ENCODE measurements at regions not wholly inside any gene's neighbourhood (a gene's known extent, or its start where the extent isn't known, plus 50 kb on each side); places are given as distances from the start of the nearest gene placed in this dataset.

- CTCF ChIA-PET, result interaction anchor here (0.8 kb wide), 1 partner anchor 22 kb away, joined by 3 read pairs; no protein-coding TSS in a partner anchor
- ATAC-seq (ENCODE audit: low read depth), result no peak
- POLR2A ChIA-PET (ENCODE audit: unreplicated experiment), result no interaction called here
Measured at GRCh38 chr14:22478670-22479069, 110.4 kb downstream of the DAD1 start.

More at GRCh38 chr14:22478670-22479069, 110.4 kb downstream of the DAD1 start:
- Histone ChIP-seq H3K4me3 (ENCODE audit: insufficient read depth, low read depth, low read length) (no peak overlapping the region), H3K79me1 (ENCODE audit: low read depth in 1 of 2, low read length in 2 of 2) (no peaks in the 10 kb centered on the region), H3K18ac (ENCODE audit: low read depth, low read length) (no peak overlapping the region), H3K9me3 (ENCODE audit: control insufficient read depth, insufficient read depth, low read length) (no peaks in the 10 kb centered on the region), H3K4ac (ENCODE audit: low read depth, low read length) (no peak overlapping the region), H3K27me3 (ENCODE audit: control insufficient read depth, insufficient read depth, low read length) (peaks cover 68% of the 10 kb centered on the region), H3K23ac (ENCODE audit: low read depth, low read length) (no peak overlapping the region), H3K9ac (ENCODE audit: low read depth, low read length) (no peak overlapping the region), H3K4me1 (ENCODE audit: control insufficient read depth, insufficient read depth, low read length) (no peaks in the 10 kb centered on the region), H4K8ac (ENCODE audit: low read depth in 2 of 2, low read length in 2 of 2) (no peak overlapping the region), H3K56ac (ENCODE audit: extremely low read depth, insufficient read depth, low read length) (no peak overlapping the region), H2BK15ac (ENCODE audit: low read depth, low read length) (no peak overlapping the region), H2BK20ac (ENCODE audit: low read depth, low read length) (no peak overlapping the region), H2BK120ac (ENCODE audit: low read depth, low read length) (no peak overlapping the region), H2AK9ac (replicated peaks; ENCODE audit: low read depth, low read length, poor library complexity) (no peak overlapping the region), H3K9me1 (ENCODE audit: insufficient read depth, low read length) (no peaks in the 10 kb centered on the region), H4K20me1 (ENCODE audit: insufficient read depth, low read length) (no peaks in the 10 kb centered on the region), H3K4me2 (ENCODE audit: low read depth, low read length) (no peak overlapping the region), H2AFZ (replicated peaks; ENCODE audit: low read length, poor library complexity) (no peak overlapping the region), H2AK5ac (ENCODE audit: low read depth, low read length) (no peak overlapping the region), H2BK5ac (ENCODE audit: low read depth, low read length, poor library complexity, severe bottlenecking) (no peak overlapping the region), H3K36me3 (ENCODE audit: control insufficient read depth, insufficient read depth, low read length) (no peaks in the 10 kb centered on the region), H4K91ac (ENCODE audit: insufficient read depth, low read depth, low read length) (no peak overlapping the region), H3K27ac (ENCODE audit: insufficient read depth, low read length) (no peak overlapping the region), H3K14ac (replicated peaks; ENCODE audit: low read depth, low read length) (no peak overlapping the region), H4K5ac (ENCODE audit: low read depth, low read length) (no peak overlapping the region)
- DNase-seq, result no peak
- TF ChIP-seq RAD21 (IDR thresholded peaks at IDR 0.05; ENCODE audit: low read length) (no peak), MAFK (IDR thresholded peaks at IDR 0.05; ENCODE audit: low read depth, low read length) (no peak), RFX5 (IDR thresholded peaks at IDR 0.05; ENCODE audit: low read depth, low read length) (no peak), MAZ (IDR thresholded peaks at IDR 0.05; ENCODE audit: borderline replicate concordance, low read depth, low read length) (no peak), CEBPB (IDR thresholded peaks at IDR 0.05; ENCODE audit: low read depth, low read length) (no peak), FOS (IDR thresholded peaks at IDR 0.05; ENCODE audit: low read depth, low read length) (no peak), BHLHE40 (IDR thresholded peaks at IDR 0.05; ENCODE audit: low read depth, low read length) (no peak), RCOR1 (IDR thresholded peaks at IDR 0.05; ENCODE audit: insufficient replicate concordance, low read length) (no peak), MXI1 (IDR thresholded peaks at IDR 0.05; ENCODE audit: borderline replicate concordance, low read depth, low read length) (no peak), CHD1 (IDR thresholded peaks at IDR 0.05; ENCODE audit: low read depth, low read length) (no peak), SMC3 (IDR thresholded peaks at IDR 0.05; ENCODE audit: low read depth, low read length) (no peak), NFE2L2 (IDR thresholded peaks at IDR 0.05; ENCODE audit: low read depth, low read length) (no peak)
- TF ChIP-seq, protein P1, sequence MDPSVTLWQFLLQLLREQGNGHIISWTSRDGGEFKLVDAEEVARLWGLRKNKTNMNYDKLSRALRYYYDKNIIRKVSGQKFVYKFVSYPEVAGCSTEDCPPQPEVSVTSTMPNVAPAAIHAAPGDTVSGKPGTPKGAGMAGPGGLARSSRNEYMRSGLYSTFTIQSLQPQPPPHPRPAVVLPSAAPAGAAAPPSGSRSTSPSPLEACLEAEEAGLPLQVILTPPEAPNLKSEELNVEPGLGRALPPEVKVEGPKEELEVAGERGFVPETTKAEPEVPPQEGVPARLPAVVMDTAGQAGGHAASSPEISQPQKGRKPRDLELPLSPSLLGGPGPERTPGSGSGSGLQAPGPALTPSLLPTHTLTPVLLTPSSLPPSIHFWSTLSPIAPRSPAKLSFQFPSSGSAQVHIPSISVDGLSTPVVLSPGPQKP (IDR thresholded peaks at IDR 0.05; ENCODE audit: borderline replicate concordance, low read depth, low read length), result no peak
- TF ChIP-seq, protein P2, sequence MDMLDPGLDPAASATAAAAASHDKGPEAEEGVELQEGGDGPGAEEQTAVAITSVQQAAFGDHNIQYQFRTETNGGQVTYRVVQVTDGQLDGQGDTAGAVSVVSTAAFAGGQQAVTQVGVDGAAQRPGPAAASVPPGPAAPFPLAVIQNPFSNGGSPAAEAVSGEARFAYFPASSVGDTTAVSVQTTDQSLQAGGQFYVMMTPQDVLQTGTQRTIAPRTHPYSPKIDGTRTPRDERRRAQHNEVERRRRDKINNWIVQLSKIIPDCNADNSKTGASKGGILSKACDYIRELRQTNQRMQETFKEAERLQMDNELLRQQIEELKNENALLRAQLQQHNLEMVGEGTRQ (IDR thresholded peaks at IDR 0.05; ENCODE audit: low read depth, low read length), result no peak
- TF ChIP-seq, protein P3, sequence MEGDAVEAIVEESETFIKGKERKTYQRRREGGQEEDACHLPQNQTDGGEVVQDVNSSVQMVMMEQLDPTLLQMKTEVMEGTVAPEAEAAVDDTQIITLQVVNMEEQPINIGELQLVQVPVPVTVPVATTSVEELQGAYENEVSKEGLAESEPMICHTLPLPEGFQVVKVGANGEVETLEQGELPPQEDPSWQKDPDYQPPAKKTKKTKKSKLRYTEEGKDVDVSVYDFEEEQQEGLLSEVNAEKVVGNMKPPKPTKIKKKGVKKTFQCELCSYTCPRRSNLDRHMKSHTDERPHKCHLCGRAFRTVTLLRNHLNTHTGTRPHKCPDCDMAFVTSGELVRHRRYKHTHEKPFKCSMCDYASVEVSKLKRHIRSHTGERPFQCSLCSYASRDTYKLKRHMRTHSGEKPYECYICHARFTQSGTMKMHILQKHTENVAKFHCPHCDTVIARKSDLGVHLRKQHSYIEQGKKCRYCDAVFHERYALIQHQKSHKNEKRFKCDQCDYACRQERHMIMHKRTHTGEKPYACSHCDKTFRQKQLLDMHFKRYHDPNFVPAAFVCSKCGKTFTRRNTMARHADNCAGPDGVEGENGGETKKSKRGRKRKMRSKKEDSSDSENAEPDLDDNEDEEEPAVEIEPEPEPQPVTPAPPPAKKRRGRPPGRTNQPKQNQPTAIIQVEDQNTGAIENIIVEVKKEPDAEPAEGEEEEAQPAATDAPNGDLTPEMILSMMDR (conservative IDR thresholded peaks at IDR 0.05; ENCODE audit: low read depth, low read length), result no peak
- WGBS, 2 experiments (ENCODE audit: extremely low coverage in 2 of 2, insufficient read length in 1 of 2), result no CpG with 5 or more reads among the region's 3 CpGs
- in situ Hi-C loops (cut with MboI; ENCODE audit: low sequenced_read_pairs) (no loop called here), intact Hi-C loops (cut with micrococcal nuclease) (no loop called here), dilution Hi-C loops (cut with HindIII; ENCODE audit: low sequenced_read_pairs, unreplicated experiment) (no loop called here)
- no TSS peak for BruUV-seq (replicated peaks)

Measured in IMR-90 (cell line).